Activated CD8-positive, alpha-beta memory T cell treated with anti-CD3 and anti-CD28 coated beads, Interleukin-2, amount 50 U/mL, for 24 hours (primary cell): ENCODE measurements at regions not wholly inside any gene's neighbourhood (a gene's known extent, or its start where the extent isn't known, plus 50 kb on each side); places are given as distances from the start of the nearest gene placed in this dataset.

ENCODE experiments used
- DNase-seq: peaks from one replicate; pipeline ENCODE4 v3.0.0-alpha.2; 2020; ENCODE audit errors: extremely low read depth

DNA sequence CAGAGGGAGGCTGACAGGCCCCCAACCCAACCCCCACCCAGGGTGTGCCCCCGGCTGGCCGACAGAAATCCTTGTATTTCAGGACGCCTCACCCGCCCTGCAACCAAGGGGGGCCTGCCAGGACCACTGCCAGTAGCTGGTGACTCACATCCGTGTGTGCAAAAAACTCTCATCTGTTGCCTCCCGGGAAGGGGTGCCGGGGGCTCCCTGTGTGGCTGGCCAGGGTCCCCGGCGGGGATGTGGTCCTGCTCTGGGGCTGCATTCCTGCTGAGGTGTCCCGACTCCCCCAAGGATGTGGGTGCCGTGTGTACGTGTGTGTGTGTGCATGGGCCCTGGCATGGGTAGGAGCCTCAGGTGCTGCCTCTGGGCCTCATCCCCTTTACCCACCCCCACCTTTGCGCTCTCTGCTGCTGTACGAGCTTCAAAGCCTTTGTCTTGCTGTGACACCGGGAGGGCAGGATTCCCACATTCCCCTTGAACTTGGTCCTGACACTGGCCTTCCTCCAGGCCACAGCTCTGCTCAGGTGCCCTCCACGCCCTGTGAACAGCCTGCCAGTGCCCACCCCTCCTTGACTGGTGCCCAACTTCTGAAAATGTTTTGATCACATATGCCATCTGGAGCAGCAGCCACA, 226.3 kb upstream of the HDAC4 start:
- no peak for DNase-seq

DNA sequence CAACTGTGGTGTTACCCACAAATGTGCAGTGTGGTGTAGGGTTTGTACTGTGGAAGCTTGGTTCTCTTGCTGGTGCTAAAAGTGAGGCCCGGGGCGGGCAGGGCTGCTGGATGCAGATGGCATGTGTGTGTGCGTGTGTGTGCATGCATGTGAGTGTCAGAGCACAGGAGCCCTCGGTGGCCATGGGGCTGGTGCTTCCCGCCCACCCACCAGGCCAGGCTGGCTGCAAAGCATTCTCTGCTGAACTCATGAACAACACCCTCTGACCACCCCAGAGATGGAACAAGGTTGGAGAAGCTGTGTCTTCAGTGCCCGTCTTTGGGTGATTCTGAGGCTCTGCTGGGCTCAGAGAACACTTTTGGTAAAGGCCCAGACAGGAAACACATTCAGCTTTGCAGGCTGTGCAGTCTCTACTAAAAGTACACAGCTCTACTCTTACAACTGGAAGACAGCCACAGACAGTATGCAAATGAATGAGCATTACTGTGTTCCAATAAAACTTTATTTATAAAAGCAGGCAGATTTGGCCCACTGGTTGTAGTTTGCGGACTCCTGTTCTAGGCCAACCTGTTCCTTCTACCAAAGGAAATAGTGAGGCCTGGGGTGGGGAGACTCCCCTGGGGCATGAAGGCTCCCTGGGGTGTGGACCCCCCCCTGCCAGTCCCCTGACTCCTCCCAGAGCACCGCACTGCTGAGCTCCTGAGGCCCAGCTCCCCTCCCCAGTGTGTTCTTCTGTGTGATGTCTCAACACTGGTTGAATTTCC, 225.3 kb upstream of the HDAC4 start:
- no peak for DNase-seq

GRCh38 chr2:239625156-239625845, 224.5 kb upstream of the HDAC4 start:
- DNase-seq: no peak

- DNase-seq: no peak
Measured at GRCh38 chr2:239621611-239622010, 220.8 kb upstream of the HDAC4 start.

- DNase-seq: no peak
Measured at GRCh38 chr2:239619369-239619768, 218.5 kb upstream of the HDAC4 start.

GRCh38 chr2:239616729-239617128, 215.9 kb upstream of the HDAC4 start:
- no peak for DNase-seq

GRCh38 chr2:239612133-239612532, 211.3 kb upstream of the HDAC4 start:
- no peak for DNase-seq

DNA sequence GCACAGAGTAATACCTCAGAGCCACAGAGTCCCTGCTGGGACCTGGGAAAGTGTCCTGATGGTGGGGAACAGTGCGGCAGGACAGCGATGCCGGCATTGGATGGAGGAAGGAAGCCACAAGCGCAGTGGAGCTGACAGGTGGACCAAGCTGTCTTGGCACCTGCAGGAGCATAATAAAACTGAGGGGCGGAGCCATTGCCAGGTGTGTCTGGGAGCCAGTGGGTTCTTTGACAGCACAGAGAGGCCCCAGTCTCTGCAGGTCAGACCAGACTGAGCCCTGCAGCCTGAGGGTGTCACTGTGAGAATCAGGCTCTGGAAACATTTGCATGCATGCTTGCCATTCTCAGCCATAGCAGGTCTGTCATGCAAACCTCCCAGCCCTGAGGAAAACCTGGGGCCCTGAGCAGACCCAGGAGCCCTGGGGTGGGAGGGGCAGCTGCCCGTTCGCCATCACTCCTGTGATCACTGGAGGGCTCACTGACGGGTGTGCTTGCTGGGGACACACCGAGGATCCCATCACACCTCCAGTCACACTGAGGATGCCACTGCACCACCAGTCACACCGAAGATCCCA, 210.5 kb upstream of the HDAC4 start:
- no peak for DNase-seq

DNA sequence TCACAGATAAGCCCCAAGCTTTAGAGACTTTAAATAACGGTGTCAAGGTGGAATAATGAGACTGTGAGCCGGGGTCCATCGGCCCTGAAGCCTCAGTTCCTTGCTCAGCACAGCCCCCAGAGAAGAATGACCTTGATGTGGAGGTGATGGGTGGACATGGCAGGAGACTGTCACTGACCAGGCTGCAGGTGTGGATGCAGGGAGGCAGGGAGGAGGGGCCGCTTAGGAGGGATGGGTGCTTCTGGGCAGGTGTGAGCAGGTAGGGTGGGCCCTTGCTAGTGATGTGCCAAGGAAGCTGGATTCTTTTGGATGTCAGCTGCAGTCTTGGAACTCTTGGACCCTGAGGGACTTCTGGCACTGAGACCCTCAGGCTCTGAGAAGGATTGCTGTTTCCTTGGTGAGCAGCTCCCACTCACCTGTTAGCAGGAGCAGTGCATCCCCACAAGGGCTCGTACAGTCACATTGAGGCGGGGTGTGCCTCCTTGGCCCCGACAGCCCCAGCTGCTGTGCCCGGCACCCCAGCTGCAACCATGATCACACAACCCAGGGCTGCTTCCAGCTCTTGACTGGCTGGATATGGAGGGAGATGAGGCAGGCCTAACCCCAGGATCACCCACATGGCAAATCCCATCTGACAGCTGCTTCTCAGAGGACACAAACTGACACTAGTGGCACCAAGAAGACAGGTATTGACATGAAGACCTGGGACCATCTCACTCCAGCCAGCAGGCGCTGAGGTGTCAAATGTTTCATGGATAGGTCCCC, 209.8 kb upstream of the HDAC4 start:
- DNase-seq: no peak

GRCh38 chr2:239609607-239610310, 208.9 kb upstream of the HDAC4 start:
- no peak for DNase-seq

- DNase-seq: no peak
Measured at GRCh38 chr2:239609162-239609561, 208.3 kb upstream of the HDAC4 start.

DNA sequence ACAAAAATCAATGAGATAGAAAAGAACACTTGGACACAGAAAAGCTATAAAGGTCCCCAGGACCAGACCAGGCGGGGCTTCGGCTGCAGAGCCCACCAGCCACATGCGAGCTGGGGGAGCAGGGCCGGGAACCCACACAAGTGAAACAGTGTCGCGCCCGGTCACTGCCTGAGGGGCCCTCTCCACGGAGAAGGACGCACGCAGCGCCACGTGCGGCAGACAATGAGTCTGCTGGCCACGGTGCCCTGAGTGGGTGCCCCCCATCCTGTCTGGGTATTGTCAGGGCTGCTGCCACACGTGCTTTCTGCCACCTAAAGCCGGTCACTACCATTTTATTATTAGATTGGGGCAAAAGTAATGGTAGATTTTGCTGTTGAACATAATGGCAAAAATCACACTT, 207.9 kb upstream of the HDAC4 start:
- DNase-seq: no peak

DNA sequence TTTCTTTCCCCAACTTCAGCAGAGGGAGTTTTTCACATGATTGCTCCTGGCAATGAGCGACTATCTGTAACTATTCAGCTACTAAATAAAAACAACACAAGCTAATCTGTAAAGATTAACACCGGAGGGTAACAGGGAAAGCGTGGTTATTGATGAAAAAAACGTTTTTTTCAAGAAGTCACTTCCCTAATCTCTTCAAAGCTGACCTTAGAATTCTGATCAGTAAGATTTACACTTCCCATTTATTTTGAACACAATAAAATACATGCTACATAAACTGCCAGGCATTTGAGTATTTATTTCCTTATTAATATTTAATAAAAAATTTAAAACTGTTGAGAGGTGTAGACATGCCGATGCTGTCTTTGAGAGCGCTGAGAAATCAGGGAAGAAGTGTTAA, 207.4 kb upstream of the HDAC4 start:
- no peak for DNase-seq

- no peak for DNase-seq
Measured at GRCh38 chr2:239607517-239608191, 206.8 kb upstream of the HDAC4 start.

GRCh38 chr2:239606741-239607516, 206.1 kb upstream of the HDAC4 start:
- DNase-seq: no peak

DNA sequence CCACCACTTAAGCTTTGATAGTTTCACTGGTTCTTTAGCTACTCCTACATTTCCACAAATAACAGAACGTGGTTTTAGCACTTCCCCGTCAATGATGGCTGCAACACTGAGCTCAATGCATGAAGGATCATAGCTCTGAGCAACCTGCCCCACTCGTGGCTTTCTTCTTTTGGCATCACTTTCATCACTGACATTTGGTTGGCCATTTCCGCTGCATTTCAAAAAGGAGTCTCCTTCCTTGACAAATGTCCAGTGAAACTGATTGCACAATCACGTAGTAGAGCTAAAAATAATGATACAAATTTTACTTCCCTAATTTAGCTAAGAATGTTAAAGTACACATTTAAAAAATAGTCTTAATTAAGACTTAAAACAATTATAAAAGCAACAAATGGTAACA, 205.2 kb upstream of the HDAC4 start:
- no peak for DNase-seq

- no peak for DNase-seq
Measured at GRCh38 chr2:239605409-239605808, 204.6 kb upstream of the HDAC4 start.

DNA sequence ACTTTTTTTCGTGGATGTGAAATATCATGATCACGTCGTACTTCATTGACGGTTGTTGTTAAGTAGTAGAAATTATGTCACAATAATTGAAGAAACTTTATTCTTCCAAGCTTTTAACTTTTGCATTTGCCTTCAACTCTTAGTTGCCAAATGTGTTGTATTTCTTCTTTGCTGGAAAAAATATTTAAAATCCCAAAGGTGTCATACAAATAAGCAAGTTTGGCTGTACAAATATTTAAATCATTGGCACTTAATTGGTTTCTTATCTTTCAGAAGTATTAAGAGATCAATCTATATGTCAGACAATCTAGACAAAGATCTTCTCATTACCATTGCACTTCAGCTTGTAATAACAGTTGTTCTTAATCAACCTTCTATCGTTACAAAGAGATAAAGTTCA, 204.0 kb upstream of the HDAC4 start:
- DNase-seq: no peak

GRCh38 chr2:239603411-239604356, 202.9 kb upstream of the HDAC4 start:
- no peak for DNase-seq
